ENCODE measurements at regions not wholly inside any gene's neighbourhood (a gene's known extent, or its start where the extent isn't known, plus 50 kb on each side); places are given as distances from the start of the nearest gene placed in this dataset.

DNA sequence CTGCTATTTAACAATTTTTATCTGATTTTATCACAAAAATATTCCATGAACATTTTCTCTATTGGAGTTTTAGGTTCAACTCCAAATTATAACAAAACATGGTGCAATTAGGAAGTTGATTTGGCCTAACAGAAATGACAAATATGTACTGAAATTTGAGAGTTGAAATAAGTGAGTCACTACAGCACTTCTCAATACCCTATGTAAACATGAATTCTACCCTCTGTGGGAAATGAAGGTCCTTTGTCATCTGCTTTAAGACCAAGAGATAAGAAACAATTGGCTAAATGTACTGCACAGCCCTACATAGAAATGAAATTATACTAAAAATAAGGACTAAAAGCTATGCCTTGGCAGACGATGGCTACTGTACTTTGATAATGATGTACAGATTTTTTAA is 86.2 kb upstream of the BEND6 start (continued):
- TF ChIP-seq, protein P1, sequence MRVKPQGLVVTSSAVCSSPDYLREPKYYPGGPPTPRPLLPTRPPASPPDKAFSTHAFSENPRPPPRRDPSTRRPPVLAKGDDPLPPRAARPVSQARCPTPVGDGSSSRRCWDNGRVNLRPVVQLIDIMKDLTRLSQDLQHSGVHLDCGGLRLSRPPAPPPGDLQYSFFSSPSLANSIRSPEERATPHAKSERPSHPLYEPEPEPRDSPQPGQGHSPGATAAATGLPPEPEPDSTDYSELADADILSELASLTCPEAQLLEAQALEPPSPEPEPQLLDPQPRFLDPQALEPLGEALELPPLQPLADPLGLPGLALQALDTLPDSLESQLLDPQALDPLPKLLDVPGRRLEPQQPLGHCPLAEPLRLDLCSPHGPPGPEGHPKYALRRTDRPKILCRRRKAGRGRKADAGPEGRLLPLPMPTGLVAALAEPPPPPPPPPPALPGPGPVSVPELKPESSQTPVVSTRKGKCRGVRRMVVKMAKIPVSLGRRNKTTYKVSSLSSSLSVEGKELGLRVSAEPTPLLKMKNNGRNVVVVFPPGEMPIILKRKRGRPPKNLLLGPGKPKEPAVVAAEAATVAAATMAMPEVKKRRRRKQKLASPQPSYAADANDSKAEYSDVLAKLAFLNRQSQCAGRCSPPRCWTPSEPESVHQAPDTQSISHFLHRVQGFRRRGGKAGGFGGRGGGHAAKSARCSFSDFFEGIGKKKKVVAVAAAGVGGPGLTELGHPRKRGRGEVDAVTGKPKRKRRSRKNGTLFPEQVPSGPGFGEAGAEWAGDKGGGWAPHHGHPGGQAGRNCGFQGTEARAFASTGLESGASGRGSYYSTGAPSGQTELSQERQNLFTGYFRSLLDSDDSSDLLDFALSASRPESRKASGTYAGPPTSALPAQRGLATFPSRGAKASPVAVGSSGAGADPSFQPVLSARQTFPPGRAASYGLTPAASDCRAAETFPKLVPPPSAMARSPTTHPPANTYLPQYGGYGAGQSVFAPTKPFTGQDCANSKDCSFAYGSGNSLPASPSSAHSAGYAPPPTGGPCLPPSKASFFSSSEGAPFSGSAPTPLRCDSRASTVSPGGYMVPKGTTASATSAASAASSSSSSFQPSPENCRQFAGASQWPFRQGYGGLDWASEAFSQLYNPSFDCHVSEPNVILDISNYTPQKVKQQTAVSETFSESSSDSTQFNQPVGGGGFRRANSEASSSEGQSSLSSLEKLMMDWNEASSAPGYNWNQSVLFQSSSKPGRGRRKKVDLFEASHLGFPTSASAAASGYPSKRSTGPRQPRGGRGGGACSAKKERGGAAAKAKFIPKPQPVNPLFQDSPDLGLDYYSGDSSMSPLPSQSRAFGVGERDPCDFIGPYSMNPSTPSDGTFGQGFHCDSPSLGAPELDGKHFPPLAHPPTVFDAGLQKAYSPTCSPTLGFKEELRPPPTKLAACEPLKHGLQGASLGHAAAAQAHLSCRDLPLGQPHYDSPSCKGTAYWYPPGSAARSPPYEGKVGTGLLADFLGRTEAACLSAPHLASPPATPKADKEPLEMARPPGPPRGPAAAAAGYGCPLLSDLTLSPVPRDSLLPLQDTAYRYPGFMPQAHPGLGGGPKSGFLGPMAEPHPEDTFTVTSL (CRISPR knock-in tag; IDR thresholded peaks at IDR 0.05; ENCODE audit: borderline replicate concordance) = 0 out of 2 replicates have a peak, but pooled peaks have one; percentile 48
- TF ChIP-seq ZFP62 (CRISPR knock-in tag; IDR thresholded peaks at IDR 0.05) = no peak
- no peak for TF ChIP-seq ZKSCAN8 (CRISPR knock-in tag; IDR thresholded peaks at IDR 0.05; ENCODE audit: borderline replicate concordance)
- peak; percentile 96 for TF ChIP-seq SIX1 (CRISPR knock-in tag; IDR thresholded peaks at IDR 0.05; ENCODE audit: borderline replicate concordance)
- TF ChIP-seq EED (CRISPR knock-in tag; IDR thresholded peaks at IDR 0.05) = no peak
- no peak for TF ChIP-seq ZNF75D (CRISPR knock-in tag; IDR thresholded peaks at IDR 0.05; ENCODE audit: borderline replicate concordance)
- TF ChIP-seq RARG (CRISPR knock-in tag; IDR thresholded peaks at IDR 0.05; ENCODE audit: low read depth) = no peak
- TF ChIP-seq ZC3H4 (CRISPR knock-in tag; IDR thresholded peaks at IDR 0.05; ENCODE audit: borderline replicate concordance) = no peak
- TF ChIP-seq, protein P2, sequence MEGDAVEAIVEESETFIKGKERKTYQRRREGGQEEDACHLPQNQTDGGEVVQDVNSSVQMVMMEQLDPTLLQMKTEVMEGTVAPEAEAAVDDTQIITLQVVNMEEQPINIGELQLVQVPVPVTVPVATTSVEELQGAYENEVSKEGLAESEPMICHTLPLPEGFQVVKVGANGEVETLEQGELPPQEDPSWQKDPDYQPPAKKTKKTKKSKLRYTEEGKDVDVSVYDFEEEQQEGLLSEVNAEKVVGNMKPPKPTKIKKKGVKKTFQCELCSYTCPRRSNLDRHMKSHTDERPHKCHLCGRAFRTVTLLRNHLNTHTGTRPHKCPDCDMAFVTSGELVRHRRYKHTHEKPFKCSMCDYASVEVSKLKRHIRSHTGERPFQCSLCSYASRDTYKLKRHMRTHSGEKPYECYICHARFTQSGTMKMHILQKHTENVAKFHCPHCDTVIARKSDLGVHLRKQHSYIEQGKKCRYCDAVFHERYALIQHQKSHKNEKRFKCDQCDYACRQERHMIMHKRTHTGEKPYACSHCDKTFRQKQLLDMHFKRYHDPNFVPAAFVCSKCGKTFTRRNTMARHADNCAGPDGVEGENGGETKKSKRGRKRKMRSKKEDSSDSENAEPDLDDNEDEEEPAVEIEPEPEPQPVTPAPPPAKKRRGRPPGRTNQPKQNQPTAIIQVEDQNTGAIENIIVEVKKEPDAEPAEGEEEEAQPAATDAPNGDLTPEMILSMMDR (CRISPR knock-in tag; IDR thresholded peaks at IDR 0.05) = no peak
- TF ChIP-seq PHF20 (CRISPR knock-in tag; IDR thresholded peaks at IDR 0.05) = no peak

Measured in HepG2 (cell line).